NCI-H2196 treated with DMSO at 0.1 percent for 48 hours (cell line): ENCODE measurements at regions not wholly inside any gene's neighbourhood (a gene's known extent, or its start where the extent isn't known, plus 50 kb on each side); places are given as distances from the start of the nearest gene placed in this dataset.

ENCODE experiments used
- DNase-seq: peaks from one replicate; lab custom pipeline; 2025; ENCODE audit not compliant: unreplicated experiment; lab: John Stamatoyannopoulos, UW

- no peak for DNase-seq
These were observed 1258.0 kb downstream of the BRD1 start for GRCh38 chr22:48569476-48570233.

DNA sequence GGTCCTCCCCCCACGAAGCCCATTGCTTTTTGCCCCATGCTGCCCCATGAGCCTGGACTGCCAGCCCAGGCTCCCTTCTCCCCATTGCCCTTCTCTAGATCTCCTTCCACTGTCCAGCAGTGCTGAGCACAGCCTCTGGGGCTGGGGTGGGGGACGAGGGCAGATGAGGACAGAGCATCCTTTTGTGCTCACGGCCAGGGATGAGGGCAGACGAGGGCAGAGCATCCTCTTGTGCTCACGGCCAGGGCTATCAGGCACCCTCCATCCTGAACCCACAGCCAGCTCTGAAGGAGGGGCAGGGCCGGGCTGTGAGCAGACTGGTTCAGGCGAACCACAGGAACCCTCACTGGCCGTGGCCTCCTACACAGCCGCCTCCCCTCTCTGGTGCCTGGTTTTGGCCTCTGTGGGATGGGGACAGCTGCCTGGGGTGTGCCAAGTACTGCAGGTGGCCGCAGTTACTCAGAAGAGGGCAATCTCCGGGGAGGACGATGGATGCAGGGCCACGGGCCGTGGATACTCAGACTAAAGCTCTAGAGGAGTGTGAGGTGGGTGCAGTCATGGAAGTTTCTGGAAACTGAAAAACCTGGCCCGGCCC lies 1258.8 kb downstream of the BRD1 start:
- DNase-seq = no peak

DNA sequence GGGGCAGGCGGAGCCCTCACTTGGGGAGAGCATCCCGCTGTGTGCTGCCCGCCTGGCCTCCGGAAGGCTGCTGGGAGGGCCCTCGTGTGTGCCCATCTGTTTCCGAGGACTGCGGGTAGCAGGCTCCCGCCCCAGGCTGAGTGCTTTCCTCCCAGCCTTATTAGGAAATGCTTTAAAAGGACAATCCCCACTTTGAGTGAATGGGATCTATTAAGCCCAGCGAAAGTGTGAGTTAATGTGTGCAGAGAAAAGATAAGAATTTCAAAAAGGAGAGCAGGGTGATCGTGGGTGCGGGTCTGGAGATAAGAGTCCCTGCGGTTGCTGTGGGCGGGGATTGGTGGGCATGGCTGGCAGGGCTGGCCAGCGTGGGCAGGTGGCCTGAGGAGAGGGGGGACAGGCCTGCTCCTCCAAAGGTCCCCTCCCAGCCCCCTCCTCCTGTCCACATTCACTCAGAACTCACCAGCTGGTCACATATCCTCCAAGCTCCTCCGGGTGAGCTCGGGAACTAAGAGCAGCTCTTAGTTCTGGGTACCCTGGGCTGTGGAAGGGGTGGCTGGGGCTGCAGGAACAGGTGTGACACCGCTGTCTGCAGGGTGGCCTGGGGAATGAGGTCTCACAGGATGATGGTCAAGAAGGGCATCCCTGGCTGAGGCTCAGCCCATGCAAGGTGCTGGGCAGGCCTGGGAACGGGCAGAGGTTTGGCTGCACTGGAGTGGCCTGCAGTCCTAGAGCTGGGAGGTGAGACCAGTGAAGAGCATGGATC lies 1260.3 kb downstream of the BRD1 start:
- DNase-seq = no peak

GRCh38 chr22:48566741-48567140 lies 1260.9 kb downstream of the BRD1 start:
- no peak for DNase-seq

DNA sequence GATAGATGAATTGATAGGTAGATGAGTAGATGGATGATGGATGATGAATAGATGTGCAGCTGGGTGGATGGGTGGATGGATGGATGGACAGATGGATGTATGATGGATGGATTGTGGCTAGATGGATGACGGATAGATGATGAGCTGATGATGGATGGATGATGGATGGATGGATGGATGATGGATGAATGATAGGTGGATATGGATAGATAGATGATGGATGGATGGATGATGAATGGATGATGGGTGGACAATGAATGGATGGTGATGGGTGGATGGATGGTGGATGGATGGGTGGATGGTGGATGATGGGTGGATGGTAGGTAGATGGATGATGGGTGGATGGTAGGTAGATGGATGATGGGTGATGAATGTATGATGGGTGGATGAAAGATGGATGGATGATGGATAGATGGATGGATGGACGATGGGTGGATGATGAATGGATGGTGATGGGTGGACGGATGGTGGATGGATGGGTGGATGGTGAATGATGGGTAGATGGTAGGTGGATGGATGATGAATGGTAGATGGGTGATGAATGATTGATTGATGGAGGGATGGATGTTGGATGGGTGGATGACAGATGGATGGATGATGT lies 1261.7 kb downstream of the BRD1 start:
- DNase-seq = no peak

- DNase-seq = no peak
These were observed 1262.7 kb downstream of the BRD1 start for GRCh38 chr22:48564995-48565394.

DNA sequence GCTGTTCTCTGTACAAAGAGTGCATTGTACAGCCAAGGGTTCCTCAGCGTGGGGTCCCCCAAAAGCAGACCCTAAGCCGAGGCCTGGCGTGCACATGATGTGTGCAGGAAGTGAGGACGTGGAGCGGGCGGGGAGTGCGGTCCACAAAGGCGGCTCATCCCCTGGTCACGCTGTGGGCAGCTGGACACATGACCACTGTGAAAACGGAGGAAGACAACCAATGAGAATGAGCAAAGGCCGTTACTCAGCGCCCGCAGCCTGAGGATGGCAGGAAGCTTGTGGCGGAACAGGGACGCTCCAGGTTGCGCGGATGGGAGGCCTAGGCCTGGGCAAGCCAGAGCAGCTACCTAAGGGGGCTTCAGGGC lies 1263.7 kb downstream of the BRD1 start:
- no peak for DNase-seq

DNA sequence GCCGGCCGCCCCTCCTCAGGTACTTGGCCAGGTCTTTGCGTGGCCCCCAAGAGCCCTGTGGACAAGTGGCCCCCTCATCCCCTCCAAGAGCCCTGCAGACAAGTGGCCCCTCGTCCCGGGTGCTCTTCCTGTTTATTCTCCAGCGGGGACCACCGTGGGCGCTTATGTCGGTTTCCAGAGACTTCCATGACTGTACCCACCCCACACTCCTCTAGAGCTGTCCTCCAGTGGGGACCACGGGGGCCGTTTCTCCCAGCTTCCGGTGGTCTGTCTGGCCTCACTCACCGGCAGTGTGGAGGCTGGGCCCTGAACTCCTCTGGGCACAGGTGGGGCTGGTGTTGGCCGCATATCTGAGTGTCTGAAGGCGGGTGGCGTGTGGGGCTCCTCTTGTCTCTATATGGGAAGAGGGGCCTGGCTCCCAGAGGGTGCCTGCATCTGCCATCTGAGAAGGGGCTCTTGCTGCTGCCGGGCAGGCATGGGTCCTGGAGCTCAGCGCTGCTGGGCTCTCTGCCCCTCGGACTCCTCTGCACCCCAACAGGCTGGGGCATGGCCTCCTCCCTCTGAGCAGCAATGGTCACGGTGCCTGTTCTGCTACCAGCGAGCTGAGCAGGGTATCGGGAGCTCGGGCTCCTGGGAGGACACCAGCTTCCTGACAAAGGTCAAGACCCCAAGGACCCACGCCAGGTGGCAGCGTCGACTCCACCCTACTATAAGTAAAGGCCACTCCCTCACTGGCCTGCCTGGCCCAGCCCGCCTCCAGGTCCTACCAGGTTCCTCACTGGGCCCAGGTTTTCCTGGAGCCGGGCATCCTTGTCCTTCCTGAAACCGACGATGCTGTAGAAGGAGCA lies 1264.3 kb downstream of the BRD1 start:
- no peak for DNase-seq

DNA sequence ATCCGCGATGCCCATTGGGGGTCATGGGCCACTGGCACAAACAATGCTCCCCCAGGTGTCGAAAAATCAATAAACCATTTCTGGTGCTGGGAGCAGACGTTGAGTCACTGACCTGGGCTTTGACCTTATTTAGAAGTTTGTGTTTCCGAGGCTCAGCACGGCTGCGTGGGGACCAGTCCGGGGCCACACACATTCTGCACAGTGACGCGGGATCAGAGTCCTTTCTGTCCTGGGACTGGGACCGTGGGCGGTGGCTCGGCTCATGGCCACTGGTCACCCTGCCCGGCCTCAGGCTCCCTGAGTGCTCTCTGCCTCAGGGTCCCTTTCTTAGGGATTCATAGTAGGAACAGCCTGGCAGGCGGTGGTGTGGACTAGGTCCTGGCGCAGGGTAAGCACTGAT lies 1266.0 kb downstream of the BRD1 start:
- DNase-seq = no peak

DNA sequence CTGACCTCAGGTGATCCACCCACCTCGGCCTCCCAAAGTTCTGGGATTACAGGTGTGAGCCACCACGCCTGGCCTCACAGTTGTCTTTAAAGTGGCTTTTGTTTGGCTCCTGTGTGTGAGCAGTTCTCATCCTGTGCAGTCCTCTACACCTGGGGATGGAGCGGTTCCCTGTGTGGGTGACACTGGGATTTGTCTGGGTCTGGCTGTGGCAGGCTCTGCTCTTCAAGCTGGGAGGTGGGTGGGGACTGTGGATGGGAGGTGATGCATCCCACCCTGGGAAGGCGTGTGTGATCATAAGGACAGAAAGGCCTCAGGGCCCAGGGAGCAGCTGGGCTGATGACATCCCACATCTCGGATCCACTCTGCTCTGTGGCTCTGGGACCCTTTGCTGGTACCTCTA lies 1266.8 kb downstream of the BRD1 start:
- DNase-seq = no peak

- DNase-seq = no peak
These were observed 1267.3 kb downstream of the BRD1 start for GRCh38 chr22:48560389-48560751.

- DNase-seq = no peak
These were observed 1267.9 kb downstream of the BRD1 start for GRCh38 chr22:48559647-48560388.

GRCh38 chr22:48558606-48559402 lies 1268.9 kb downstream of the BRD1 start:
- no peak for DNase-seq

- DNase-seq = no peak
These were observed 1269.7 kb downstream of the BRD1 start for GRCh38 chr22:48558016-48558415.

- DNase-seq = no peak
These were observed 1270.2 kb downstream of the BRD1 start for GRCh38 chr22:48557473-48557872.

GRCh38 chr22:48556751-48557150 lies 1270.9 kb downstream of the BRD1 start:
- DNase-seq = no peak

DNA sequence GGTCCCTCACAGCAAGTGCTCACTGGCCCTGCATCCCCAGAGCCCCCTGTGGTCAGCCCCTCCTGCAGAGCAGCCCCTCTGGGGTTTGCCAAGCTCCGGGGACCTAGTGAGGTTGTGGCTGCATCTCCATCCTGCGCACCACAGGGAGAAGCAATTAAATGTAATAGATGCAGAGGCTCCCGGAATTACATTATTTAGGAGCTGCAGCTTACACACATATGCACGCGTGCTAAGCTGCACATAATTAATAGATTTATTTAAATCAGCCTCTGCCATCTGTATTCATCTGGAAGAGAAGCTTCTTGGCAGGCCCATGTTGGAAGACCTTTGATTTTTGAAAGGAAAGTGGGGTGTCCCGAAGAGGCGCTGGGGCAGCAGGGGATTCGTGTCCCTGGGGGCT lies 1271.5 kb downstream of the BRD1 start:
- DNase-seq = no peak

- no peak for DNase-seq
These were observed 1272.1 kb downstream of the BRD1 start for GRCh38 chr22:48555606-48556005.

- no peak for DNase-seq
These were observed 1272.6 kb downstream of the BRD1 start for GRCh38 chr22:48554893-48555572.
